Fibroblast of skin of right quadriceps (primary cell): ENCODE measurements at regions not wholly inside any gene's neighbourhood (a gene's known extent, or its start where the extent isn't known, plus 50 kb on each side); places are given as distances from the start of the nearest gene placed in this dataset.

Experiments used
- DNase-seq: peaks from one replicate; pipeline ENCODE4 v3.0.0-alpha.2; 2013

DNA sequence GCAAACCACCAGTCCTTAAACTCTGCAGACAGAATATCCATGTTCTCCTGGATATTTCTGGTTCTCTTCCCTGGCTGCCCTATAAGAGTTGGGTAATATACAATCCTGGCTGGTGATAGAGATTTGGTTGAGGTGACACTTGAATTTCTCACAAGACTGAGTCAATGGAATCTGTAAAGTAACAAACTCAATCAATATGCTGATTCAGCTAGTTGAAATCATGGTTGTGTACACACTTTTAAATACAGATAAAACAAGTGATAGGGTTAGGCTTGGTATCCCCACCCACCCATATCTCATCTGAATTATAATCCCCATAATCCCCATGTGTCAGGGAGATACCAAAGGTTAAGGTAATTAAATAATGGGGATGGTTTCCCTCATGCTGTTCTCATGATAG is 349.2 kb upstream of the MAD2L1 start:
- DNase-seq: no peak

DNA sequence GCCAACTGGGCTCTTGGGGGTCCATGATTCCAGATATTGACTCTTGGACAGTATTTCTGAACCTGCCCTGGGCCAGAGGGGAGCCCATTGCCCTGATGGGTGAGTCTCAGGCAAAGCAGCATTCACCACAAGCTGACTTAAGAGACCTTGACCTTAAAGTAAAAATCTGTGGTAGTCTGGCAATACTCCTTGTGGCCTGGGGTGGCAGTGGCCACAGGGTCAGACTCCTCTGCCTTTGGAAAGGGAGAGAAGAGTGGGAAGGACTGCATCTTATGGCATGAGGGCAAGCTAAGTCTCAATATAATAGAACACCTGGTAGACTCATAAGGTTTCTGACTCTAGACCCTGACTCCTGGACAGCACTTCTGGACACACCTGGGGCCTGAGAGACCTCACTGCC is 340.3 kb upstream of the MAD2L1 start:
- no peak for DNase-seq

DNA sequence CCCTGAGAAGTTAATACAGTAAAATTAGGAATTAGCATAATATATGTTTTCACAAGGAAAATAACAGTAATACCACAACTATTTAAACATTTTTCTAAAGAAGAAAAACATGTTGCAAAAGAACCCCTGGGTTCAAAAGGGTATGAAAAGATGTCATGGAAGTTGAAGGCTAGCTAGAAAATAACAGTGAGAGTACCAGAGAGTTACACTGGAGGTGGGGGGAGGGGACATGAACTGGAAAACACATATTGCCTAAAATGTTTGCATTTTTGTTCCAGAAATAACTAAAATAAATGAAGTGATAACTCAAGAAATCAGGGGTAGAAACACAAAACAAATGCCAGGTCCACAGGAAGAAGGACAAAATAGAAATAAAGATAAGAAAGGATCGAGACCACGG is 336.6 kb upstream of the MAD2L1 start:
- no peak for DNase-seq

DNA sequence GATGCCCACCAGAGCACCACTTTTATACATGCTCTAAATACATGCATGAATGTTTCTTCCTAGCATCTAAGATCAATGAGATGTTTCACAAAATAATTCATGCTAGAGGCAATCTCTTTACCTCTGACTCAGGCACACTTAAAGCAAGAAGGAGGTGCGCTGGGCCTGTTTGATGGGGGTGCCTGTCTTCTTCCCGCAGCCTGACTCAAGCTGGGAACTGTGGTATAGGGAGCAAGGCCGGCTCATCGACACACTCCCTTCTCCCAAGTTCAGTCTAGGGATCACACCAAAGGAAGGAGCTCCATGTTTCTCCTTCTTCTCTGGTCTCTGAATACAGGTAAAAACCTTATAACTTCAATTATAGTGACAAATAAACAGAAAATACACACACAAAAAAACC is 333.8 kb upstream of the MAD2L1 start:
- DNase-seq: no peak

DNA sequence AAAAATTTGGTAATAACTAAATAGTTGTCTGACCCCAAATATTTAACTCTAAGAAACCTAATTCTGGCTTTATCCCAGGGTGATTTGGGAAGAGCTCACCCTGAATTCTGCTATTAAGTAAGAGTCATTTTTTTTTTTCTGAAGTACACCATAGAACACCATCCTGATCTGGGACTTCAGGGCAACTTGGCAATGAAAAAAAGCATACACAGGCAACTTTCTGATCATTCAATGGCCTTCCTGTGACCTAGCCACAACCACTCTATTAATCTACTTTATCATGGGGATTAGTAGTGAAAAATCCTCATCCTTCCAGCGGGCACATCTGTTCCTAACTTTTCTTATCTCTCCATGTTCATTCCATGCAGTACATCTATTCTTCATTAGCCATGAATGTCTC is 333.2 kb upstream of the MAD2L1 start:
- peak; percentile 1 for DNase-seq

DNA sequence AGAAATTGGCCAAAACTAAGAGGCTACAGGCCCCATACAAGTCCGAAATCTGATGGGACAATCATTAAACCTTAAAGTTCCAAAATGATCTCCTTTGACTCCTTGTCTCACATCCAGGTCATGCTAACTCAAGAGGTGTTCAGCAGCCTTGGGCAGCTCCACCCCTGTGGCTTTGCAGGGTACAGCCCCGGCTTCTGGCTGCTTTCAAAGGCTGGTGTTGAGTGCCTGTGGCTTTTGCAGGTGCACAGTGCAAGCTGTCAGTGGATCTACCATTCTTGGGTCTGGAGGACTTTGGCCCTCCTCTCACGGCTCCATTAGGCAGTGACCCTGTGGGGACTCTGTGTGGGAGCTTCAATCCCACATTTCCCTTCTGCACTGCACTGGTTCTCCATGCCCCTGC is 329.1 kb upstream of the MAD2L1 start:
- DNase-seq: no peak

DNA sequence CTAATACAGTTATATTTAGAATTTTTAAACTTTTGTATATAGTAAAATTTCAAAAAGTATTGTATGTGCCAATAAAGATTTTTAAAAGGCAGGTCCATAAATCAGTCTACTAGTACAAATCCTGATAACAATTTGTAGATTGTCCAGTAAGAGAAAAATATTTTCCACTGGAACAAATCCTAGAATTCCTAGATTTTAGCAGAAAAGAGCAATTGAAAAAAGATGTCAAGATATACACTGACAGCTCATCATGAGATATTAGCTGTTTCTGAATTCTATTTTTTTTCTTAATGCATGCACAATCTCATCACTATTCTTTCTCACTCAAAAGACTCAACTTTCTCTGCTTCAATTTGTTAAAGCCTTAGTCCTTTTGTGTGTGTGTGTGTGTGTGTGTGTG is 289.2 kb upstream of the MAD2L1 start:
- DNase-seq: no peak

DNA sequence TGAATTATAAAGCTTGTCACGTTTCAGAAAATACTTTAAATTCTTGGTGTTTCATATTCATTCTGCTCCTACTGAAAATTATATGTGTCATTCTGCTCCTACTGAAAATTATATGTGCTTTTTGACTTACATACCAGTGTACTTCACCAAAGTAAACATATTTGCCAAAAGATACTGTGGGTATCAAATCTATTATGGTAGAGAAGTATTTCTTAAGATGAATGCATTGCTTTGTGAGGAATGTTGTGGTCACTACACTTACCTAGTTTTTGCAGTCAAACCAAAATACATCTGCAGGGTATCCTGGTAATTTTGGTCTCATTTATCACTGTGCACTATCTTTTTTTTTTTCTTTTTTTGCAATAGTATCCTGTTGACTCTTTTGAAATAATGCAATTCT is 287.7 kb upstream of the MAD2L1 start:
- peak; percentile 30 for DNase-seq

DNA sequence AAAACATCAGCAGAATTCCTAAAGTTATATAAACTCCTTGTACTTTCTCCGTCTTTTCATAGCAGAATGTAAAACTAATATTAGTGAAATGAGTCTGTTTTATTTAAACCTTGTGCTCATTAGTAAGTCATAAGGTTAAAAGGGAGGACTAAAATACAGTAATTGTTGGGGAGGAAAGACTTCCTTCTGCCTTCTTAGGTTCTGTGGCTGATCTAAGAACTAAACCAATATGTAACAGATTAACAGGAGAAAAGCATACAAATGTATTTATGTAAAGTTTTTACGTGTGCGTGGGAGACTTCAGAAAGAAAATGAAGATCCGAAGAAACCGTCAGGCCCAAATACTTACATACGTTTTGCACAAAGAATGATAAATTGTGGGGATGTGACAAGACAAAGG is 286.6 kb upstream of the MAD2L1 start:
- DNase-seq: no peak

DNA sequence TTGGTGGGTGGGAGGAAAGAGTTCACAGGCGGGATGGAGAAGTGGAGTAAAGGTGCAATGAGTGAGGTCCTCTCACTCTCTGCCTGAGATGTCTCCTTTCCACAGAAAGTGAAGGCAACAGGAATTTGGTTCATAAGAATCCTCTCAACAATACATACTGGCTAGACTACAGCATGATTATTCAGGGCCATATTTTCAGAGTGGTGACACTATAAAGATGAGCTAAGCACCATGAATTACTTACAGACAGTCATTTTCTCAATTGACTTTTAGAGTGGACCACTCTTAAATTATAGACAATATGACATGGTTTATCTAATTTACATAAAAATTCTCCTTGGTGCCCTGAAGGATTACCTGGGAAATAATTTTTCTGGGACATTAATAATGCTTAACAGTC is 286.1 kb upstream of the MAD2L1 start:
- DNase-seq: no peak

DNA sequence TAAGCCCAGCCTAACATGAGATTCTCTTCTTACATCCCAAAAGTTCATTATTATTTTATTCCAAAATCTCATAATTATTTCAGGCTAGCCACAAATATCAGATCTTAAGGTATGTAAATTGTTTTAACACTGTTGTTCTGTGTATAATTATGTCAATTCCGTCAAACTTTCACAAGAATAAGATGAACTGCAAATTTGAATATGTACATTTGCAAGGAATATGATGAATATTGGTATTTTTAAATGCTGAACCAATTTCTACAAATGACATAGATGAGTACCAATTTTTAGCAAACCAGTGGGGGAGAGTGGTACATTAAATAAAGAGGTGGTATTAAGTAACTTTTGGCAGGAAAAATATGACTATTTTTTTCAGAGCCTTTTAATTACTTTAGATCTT is 282.3 kb upstream of the MAD2L1 start:
- no peak for DNase-seq

DNA sequence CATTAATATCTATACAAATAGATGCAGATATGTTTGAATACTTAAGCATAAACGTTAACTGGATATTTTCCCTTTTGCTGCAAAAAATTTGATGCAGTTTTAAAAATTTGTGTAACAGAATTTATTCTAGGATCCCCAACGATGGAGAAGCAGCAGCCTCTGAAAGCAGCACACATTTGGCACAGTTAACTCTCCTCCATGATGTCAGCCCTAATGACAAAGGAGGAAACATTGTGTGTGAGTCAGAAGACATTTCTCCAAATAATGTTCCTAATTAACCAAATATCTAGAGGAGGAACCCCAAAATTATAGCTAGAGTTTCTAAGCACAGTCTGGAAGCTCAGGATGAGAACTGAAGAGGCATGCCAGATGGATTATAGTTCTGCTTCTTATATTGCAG is 281.9 kb upstream of the MAD2L1 start:
- DNase-seq: no peak

DNA sequence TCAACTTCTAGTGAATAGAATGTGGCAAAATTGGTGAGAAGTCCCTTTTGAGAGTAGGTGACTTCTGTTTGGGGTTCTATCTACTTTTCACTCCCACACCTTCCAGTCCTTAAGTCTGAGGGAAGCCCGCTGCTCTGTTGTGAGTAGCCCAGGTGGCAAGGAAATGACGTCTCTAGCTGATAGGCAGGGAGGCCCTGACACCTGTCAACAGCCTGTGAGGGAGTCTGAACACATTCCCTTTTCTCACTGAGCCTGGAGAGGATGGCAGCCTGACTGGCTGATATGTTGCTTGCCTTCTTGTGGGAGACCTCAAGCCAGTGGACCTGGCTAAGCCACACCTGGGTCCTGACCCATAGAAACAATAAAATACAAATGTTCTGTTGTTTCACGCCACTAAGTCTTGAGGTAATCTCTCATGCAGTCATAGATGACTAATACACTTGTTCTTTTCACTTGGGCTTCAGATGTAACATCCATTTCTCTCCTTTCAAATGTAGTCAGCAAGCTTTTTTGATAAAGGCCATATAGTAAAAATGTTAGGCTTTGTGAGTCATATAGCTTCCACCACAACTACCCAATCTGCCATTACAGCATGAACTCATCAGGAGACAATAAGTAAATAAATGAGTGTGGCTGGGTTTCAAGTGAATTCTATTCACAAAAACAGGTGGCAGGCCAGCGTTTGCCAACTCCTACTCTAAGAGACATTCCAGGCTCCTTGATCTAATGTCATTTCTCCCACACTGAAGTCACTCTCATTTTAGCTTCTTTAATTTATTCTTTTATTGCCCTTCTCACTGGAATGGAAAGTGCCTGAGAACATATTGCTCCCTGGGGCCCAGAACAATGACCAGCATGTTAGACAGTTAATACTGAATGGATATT is 265.1 kb upstream of the MAD2L1 start:
- peak; percentile 6 for DNase-seq

DNA sequence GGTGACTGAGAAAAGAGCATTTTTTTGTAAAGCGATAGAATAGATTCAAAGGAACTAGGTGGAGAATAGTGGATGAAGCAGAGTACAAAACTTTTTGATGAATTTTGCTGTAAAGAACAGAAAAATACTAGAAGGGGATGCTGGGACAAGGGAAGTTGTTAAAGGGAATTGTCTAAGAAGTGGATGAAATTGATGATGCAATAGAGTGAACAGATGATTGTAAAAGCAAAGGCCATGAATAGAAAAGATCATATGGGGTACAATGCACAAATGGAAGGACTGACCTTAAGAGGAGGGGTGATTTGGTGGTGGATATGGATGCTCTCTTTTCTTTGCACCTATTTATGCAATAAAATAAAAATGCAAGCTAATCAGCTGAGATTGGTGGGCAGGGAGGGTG is 262.7 kb upstream of the MAD2L1 start:
- no peak for DNase-seq

DNA sequence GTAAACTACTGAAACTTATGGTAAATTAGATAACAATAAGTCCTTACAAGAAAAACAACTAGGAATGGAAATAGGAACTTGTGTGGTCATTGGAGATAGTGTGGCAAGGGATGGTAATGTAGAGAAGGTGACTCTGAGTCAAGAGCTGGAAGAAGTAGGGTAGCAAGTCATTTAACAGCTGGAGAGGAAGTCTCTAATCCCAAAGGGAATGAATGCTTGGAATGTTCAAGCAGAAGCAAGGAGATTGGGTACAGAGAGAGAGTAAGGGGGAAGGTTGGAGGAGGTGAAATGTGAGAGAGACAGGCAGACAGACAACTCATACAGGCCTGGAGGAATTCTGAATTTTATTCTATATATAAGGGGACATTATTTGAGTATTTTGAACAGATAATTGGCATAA is 260.6 kb upstream of the MAD2L1 start:
- no peak for DNase-seq

DNA sequence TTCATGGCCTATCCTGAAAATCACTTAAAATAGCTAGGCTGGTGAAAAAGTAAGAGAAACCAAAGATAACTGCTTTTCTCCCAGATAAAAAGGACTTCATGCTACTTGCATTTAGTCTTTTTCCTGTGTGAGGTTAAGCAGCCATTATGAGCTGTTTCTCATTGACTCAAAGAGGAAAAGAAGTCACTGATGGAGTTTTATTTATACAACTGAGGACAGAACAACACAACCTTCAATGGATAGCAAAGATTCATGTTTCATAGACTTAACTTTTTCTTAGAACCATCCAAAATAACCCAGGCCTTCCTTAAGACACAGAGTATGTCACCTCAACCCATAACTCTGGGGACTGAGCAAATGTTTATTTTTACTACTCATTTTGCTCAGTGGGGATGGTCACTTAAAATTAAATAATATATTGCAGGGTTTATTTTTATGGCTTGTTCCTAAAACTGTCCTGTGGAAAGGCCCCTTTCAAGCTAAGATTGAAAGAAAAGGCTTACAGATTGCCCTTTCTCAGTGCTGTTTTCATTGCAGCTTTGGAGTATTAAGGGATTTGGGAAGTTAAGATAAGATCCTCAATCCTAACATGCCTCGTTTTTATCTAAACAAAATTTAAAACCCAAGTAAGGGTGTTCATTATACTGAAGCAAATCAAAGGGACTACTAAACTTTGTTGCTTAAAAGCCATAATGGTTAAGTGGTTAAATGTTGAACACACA is 252.6 kb upstream of the MAD2L1 start:
- no peak for DNase-seq

DNA sequence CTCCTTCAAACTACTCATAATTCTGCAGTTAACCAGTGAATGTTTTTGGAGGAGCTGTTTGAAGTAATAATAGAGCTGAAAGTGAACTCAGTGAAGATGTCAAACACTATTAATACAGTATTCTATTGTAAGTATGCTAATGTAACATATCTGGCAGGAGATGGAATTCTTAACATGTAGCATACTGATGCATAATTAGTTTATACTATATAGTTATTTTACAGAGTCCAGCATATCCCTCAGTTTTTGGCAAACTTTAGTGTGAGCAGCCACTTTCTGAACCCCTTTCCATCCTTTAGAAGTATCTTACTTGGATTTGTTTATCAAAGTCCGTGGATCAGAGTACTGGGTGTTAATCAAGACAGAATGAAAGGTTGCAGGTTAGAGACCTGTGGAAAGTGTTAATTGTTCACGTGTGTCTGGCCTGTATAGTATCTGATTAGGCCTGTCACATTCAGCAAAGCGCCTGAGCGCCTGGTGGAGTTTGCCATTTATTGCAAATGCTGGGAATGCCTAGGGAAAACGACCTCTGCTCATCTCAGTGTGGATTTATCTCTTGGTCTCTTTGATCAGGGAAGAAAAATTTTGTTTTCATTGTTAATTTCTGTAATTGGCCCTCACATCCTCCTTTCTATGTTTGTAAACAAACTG is 251.7 kb upstream of the MAD2L1 start:
- DNase-seq: no peak

DNA sequence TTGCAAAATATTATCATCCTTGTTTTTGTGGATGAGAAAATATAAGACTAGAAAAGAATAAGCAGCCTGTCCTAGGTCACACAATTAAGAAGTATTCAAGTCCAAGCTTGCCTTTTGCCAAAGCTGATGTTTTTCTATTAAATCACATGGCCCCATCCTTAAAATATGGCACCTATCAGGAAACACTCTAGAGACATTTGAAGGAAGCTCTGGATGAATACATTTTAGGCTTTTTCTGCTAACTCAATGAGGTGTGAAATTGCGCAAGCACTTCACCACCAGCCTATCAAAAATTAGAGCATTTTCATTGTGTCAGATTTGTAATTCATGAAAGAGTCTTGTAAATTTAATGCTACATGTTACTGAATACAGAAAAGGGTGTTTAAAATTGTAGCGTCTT is 251.1 kb upstream of the MAD2L1 start:
- DNase-seq: no peak

DNA sequence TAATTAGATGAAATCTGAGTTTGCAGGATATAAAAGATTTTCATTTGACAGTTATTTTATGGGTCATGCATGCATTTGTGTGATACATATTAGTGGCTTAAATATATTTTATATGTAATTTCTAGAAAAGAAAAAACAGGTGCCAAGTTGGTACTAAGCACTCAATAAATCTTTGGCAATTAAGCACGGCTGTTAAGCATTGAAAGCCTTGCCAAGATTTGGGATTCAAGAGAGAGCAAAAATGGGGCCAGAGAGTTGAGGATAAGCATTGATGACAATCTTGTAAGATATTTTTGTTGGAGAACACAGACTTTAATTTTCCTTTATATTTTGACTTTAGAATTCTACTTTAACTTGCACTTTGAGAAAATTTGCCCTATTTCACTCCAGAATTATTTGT is 249.8 kb upstream of the MAD2L1 start:
- no peak for DNase-seq

DNA sequence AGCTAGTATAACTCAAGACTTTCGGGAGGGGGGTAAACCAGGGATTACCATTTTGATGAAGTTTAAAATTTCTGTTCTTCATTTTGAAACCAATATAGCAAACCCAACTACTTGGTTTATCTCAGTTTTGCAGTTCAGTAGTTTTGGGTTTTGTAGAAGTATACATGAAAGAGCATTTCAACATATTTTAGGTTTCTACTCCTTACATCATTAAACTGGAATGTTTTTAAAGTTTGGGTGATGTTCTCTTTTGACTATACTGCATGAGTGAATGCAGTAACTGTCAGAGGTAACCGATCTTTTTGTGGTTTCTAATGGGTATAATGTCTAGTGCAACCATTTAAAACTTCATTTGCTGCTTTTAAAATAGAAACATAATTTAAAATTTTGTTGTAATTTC is 248.3 kb upstream of the MAD2L1 start:
- DNase-seq: peak; percentile 15

DNA sequence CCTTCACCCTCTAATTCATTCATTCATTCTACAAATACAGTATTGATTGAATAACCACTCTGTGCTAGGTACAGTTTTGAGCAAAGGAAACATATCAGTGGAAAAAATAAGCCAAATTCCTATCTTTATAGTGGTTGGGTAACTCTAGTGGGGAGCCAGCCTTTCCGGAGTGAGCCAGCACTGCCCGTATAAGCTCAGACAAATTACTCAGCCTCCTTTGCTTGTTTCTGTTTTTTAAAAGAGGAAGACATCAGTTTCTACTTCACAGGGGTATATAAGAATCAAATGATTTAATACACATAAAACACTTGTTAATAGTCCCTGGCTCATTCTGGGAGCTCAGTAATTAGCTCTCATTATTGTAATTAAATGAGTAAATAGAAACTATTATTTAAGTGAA is 238.2 kb upstream of the MAD2L1 start:
- DNase-seq: no peak

DNA sequence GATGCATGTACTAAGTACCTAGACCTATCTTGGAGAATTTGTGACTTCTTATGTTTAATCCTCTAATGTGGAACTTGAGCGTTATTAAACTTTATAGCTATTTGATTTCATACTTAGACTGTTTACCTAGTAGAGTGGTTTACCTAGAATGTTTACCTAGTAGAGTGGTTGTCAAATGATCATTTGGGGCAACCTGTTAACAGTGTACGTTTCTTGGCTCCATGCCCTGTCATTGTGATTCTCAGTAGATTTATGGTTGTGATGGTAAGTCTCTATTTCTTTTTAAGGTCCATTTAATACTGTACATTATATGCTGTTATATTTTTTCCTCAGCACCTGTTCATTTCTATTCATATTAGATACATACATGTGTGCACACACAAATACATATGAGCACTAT is 233.0 kb upstream of the MAD2L1 start:
- no peak for DNase-seq

DNA sequence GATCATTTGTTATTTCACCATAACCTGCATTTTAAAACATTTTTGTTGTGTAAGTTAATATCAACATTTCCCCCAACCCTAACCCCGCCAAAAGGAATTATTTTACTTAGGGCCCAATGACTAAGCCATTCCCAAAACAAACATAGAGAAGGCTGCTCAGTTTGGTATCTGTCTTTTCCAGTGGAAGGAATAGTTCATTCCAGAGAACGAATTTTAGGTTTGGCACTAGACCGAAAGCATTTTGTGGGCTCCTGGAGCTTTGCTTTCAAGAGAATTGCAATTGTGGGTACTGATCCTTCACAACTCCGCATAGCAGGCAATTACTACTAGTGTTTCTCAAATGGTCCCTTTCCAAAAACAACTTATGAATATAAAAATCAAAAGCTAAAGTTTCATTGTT is 226.7 kb upstream of the MAD2L1 start:
- peak; percentile 74 for DNase-seq

DNA sequence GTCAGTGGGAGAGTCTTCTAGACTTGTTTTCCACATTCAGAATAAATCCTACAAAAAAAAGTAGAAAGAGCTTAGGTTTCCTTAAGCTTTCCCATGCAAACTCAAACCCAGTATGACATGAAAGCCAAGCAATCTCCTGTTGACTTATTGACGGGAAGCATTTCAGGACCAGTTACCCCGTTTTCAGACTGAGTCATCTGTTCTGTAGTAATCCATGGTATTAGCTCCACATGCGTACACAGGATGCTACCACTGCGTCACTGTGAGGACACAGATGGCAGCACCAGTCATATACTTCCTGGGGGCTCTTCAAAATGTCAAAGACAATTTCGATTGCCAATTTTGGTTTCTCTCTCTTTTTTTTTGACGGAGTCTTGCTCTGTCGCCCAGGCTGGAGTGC is 224.9 kb upstream of the MAD2L1 start:
- no peak for DNase-seq
